ENCODE measurements at regions not wholly inside any gene's neighbourhood (a gene's known extent, or its start where the extent isn't known, plus 50 kb on each side); places are given as distances from the start of the nearest gene placed in this dataset.
"Not testable (repeated sequence)": the region's sequence is repeated elsewhere in the genome, so short reads cannot be mapped to it uniquely, and the experiment has no call there.

DNA sequence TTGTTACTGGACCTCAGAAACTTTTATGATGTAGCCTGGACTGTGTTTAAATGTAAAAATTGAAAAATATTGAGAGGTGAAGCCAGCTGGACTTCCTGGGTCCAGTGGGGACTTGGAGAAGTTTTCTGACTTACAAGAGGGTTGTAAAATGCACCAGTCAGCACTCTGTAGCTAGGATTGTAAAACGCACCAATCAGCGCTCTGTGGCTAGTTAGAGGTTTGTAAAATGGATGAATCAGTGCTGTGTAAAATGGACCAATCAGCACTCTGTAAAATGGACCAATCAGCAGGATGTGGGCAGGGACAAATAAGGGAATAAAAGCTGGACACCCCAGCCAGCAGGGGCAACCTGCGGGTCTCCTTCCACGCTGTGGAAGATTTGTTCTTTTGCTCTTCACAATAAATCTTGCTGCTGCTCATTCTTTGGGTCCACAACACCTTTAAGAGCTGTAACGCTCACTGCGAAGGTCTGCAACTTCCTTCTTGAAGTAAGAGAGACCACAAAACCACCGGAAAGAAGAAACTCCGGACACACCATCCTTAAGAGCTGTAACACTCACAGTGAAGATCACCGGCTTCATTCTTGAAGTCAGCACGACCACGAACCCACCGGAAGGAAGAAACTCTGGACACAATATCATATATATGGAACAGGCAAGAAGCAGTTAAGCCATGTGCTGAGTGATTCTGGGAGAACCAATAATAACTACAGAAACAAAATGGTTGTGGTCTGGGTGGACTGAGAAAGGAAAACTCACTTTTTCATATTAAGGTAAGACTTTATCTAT lies 201.3 kb downstream of the GABRG2 start:
- no peaks in the 10 kb centered on the region for H3K4me1 Mint-ChIP-seq (ENCODE audit: low read depth, unreplicated experiment)
- H3K27me3 Mint-ChIP-seq (ENCODE audit: insufficient read depth, unreplicated experiment) = no peaks in the 10 kb centered on the region
- Histone ChIP-seq H3K27me3 (replicated peaks; ENCODE audit: control insufficient read depth, insufficient read depth, low read length) (no peaks in the 10 kb centered on the region), H3K36me3 (ENCODE audit: control insufficient read depth, insufficient read depth, low read length) (no peaks in the 10 kb centered on the region), H3K4me1 (no peaks in the 10 kb centered on the region), H3K4me3 (ENCODE audit: low read depth, low read length) (no peak overlapping the region), H3K9me3 (no peaks in the 10 kb centered on the region; the same call in 1 of the 2 replicates)
- ChIA-PET CTCF (no interaction called here), POLR2A (no interaction called here)
- DNase-seq = no peak
- H3K27ac Mint-ChIP-seq (ENCODE audit: unreplicated experiment) = no peak overlapping the region
- no peak overlapping the region for H3K4me3 Mint-ChIP-seq (ENCODE audit: unreplicated experiment)
- no peaks in the 10 kb centered on the region for H3K9me3 Mint-ChIP-seq (ENCODE audit: unreplicated experiment)
- BruUV-seq (replicated peaks) = no TSS peak
- TF ChIP-seq, protein P1, sequence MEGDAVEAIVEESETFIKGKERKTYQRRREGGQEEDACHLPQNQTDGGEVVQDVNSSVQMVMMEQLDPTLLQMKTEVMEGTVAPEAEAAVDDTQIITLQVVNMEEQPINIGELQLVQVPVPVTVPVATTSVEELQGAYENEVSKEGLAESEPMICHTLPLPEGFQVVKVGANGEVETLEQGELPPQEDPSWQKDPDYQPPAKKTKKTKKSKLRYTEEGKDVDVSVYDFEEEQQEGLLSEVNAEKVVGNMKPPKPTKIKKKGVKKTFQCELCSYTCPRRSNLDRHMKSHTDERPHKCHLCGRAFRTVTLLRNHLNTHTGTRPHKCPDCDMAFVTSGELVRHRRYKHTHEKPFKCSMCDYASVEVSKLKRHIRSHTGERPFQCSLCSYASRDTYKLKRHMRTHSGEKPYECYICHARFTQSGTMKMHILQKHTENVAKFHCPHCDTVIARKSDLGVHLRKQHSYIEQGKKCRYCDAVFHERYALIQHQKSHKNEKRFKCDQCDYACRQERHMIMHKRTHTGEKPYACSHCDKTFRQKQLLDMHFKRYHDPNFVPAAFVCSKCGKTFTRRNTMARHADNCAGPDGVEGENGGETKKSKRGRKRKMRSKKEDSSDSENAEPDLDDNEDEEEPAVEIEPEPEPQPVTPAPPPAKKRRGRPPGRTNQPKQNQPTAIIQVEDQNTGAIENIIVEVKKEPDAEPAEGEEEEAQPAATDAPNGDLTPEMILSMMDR (IDR thresholded peaks at IDR 0.05; ENCODE audit: insufficient read depth in 1 of 2, low read depth in 1 of 2, low read length in 1 of 2, severe bottlenecking in 1 of 2, unreplicated experiment in 1 of 2) = no peak
- no peaks in the 10 kb centered on the region for H3K36me3 Mint-ChIP-seq (ENCODE audit: insufficient read depth, unreplicated experiment)
- intact Hi-C loops (cut with micrococcal nuclease; ENCODE audit: unreplicated experiment) = no loop called here

DNA sequence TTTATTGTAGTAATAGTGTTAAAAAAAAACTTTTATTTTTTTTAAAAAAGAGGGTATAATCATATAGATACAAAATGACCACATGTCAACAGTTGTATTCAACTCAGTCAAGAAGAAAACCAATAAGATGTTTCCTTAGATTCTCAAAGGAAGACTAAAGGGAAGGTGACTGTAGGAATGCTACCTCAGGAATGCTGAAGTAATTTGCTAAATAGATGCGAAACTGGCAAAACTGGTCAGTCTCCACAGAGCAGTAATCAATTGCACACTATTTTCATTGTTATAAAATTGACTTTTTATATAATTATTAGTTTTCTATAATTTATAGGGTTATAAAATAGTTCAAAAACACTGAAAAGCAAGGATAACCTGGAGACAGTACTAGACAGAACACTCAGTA lies 204.8 kb downstream of the GABRG2 start:
- CTCF ChIA-PET = no interaction called here
- H3K4me1 Mint-ChIP-seq (ENCODE audit: low read depth, unreplicated experiment) = no peaks in the 10 kb centered on the region

DNA sequence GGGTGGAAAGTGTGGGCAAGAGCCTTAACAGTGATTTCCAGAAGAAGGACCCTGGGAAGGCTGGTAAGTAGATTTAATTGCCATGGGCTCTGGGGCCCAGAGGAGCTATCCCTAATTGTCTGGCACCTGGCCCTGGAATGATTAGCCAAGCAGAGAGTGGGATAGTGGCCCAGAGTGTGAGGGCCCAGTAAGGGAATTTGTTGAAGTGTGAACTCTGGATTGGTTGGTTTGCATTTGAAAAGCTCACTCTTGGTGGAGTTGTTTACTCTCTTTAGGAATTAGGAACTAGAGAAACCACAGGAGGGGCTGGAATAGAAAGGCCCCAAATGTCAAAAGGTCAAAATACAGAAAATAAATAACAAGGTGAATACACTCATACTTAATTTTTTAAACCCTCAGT lies 207.1 kb downstream of the GABRG2 start:
- Histone ChIP-seq H3K9me3 (no peaks in the 10 kb centered on the region; the same call in 1 of the 2 replicates), H3K36me3 (ENCODE audit: control insufficient read depth, insufficient read depth, low read length) (no peaks in the 10 kb centered on the region), H3K4me3 (ENCODE audit: low read depth, low read length) (no peak overlapping the region), H3K27me3 (replicated peaks; ENCODE audit: control insufficient read depth, insufficient read depth, low read length) (no peaks in the 10 kb centered on the region), H3K4me1 (no peaks in the 10 kb centered on the region)
- Mint-ChIP-seq H3K36me3 (ENCODE audit: insufficient read depth, unreplicated experiment) (no peaks in the 10 kb centered on the region), H3K4me1 (ENCODE audit: low read depth, unreplicated experiment) (no peaks in the 10 kb centered on the region), H3K4me3 (ENCODE audit: unreplicated experiment) (no peak overlapping the region), H3K9me3 (ENCODE audit: unreplicated experiment) (no peaks in the 10 kb centered on the region), H3K27ac (ENCODE audit: unreplicated experiment) (no peak overlapping the region), H3K27me3 (ENCODE audit: insufficient read depth, unreplicated experiment) (peaks cover 2% of the 10 kb centered on the region)
- TF ChIP-seq, protein P1 (IDR thresholded peaks at IDR 0.05; ENCODE audit: insufficient read depth in 1 of 2, low read depth in 1 of 2, low read length in 1 of 2, severe bottlenecking in 1 of 2, unreplicated experiment in 1 of 2) = no peak
- ChIA-PET POLR2A (no interaction called here), CTCF (no interaction called here)
- no peak for DNase-seq
- no TSS peak for BruUV-seq (replicated peaks)
- intact Hi-C loops (cut with micrococcal nuclease; ENCODE audit: unreplicated experiment) = no loop called here

More for the DNA sequence above, 204.8 kb downstream of the GABRG2 start:
- no peaks in the 10 kb centered on the region for H3K36me3 ChIP-seq (ENCODE audit: control insufficient read depth, insufficient read depth, low read length)
- Mint-ChIP-seq H3K27me3 (ENCODE audit: insufficient read depth, unreplicated experiment) (no peaks in the 10 kb centered on the region), H3K27ac (ENCODE audit: unreplicated experiment) (no peak overlapping the region), H3K9me3 (ENCODE audit: unreplicated experiment) (no peaks in the 10 kb centered on the region), H3K36me3 (ENCODE audit: insufficient read depth, unreplicated experiment) (no peaks in the 10 kb centered on the region), H3K4me3 (ENCODE audit: unreplicated experiment) (no peak overlapping the region)
- TF ChIP-seq, protein P1 (IDR thresholded peaks at IDR 0.05; ENCODE audit: insufficient read depth in 1 of 2, low read depth in 1 of 2, low read length in 1 of 2, severe bottlenecking in 1 of 2, unreplicated experiment in 1 of 2) = no peak
- no peak for DNase-seq
- POLR2A ChIA-PET = no interaction called here
- no peak overlapping the region for H3K4me3 ChIP-seq (ENCODE audit: low read depth, low read length)
- no peaks in the 10 kb centered on the region for H3K27me3 ChIP-seq (replicated peaks; ENCODE audit: control insufficient read depth, insufficient read depth, low read length)
- H3K4me1 ChIP-seq = no peaks in the 10 kb centered on the region
- intact Hi-C loops (cut with micrococcal nuclease; ENCODE audit: unreplicated experiment) = no loop called here
- no peaks in the 10 kb centered on the region; the same call in 1 of the 2 replicates for H3K9me3 ChIP-seq
- no TSS peak for BruUV-seq (replicated peaks)

DNA sequence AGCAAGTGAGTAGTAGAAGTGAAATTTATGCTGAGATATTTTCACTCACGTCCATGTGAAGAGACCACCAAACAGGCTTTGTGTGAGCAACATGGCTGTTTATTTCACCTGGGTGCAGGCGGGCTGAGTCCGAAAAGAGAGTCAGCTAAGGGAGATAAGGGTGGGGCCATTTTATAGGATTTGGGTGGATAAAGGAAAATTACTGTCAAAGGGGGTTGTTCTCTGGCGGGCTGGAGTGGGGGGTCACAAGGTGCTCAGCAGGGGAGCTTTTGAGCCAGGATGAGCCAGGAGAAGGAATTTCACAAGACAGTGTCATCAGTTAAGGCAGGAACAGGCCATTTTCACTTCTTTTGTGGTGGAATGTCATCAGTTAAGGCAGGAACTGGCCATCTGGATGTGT lies 207.8 kb downstream of the GABRG2 start:
- H3K27ac Mint-ChIP-seq (ENCODE audit: unreplicated experiment); H3K27me3 ChIP-seq (replicated peaks; ENCODE audit: control insufficient read depth, insufficient read depth, low read length); H3K4me3 Mint-ChIP-seq (ENCODE audit: unreplicated experiment); H3K9me3 Mint-ChIP-seq (ENCODE audit: unreplicated experiment); H3K36me3 Mint-ChIP-seq (ENCODE audit: insufficient read depth, unreplicated experiment); POLR2A ChIA-PET; H3K4me3 ChIP-seq (ENCODE audit: low read depth, low read length); CTCF ChIA-PET; H3K36me3 ChIP-seq (ENCODE audit: control insufficient read depth, insufficient read depth, low read length); BruUV-seq (replicated peaks); DNase-seq; H3K4me1 Mint-ChIP-seq (ENCODE audit: low read depth, unreplicated experiment); H3K27me3 Mint-ChIP-seq (ENCODE audit: insufficient read depth, unreplicated experiment); intact Hi-C loops (cut with micrococcal nuclease; ENCODE audit: unreplicated experiment); H3K4me1 ChIP-seq; H3K9me3 ChIP-seq: not testable (repeated sequence)

All from Caco-2 (cell line).